GM23338 (cell line): ENCODE measurements at regions not wholly inside any gene's neighbourhood (a gene's known extent, or its start where the extent isn't known, plus 50 kb on each side); places are given as distances from the start of the nearest gene placed in this dataset.

ENCODE experiments used
- ATAC-seq: fragments of 200-7000 bp; cut with Tn5 transposase; 3 replicates; pipeline ENCODE4 v1.9.1; 2020
- DNase-seq: peaks from one replicate; pipeline ENCODE4 v3.0.0-alpha.2; 2015; ENCODE audit warnings: low spot score
- H2AFZ ChIP-seq: fragments of 200-600 bp; sonication (generic); 2 replicates; pipeline ENCODE4 v1.8.0; 2016; ENCODE audit warnings: antibody characterized with exemption, mild to moderate bottlenecking, moderate library complexity
- H3F3A ChIP-seq: fragments of 200-600 bp; sonication (generic); replicated peaks from 2 replicates; pipeline ENCODE4 v1.8.0; 2017; ENCODE audit warnings: antibody characterized with exemption, mixed run types, low read depth
- H3K27ac ChIP-seq: fragments of 200-600 bp; sonication (generic); 2 replicates; pipeline ENCODE4 v1.6.1; 2016; ENCODE audit warnings: low read depth
- H3K27me3 ChIP-seq: fragments of 200-600 bp; sonication (generic); 2 replicates; pipeline ENCODE4 v1.8.0; 2016; ENCODE audit warnings: mild to moderate bottlenecking, mixed run types, moderate library complexity; ENCODE audit not compliant: insufficient read depth
- H3K36me3 ChIP-seq: fragments of 200-600 bp; sonication (generic); 2 replicates; pipeline ENCODE4 v1.8.0; 2016; ENCODE audit warnings: mild to moderate bottlenecking; ENCODE audit not compliant: insufficient read depth
- H3K4me1 ChIP-seq: fragments of 200-600 bp; sonication (generic); 2 replicates; pipeline ENCODE4 v1.8.0; 2016; ENCODE audit warnings: mild to moderate bottlenecking, moderate library complexity; ENCODE audit not compliant: insufficient read depth
- H3K4me2 ChIP-seq: fragments of 200-600 bp; sonication (generic); 2 replicates; pipeline ENCODE4 v1.7.1; 2017; ENCODE audit warnings: mixed run types
- H3K4me3 ChIP-seq: fragments of 200-600 bp; sonication (generic); 2 replicates; pipeline ENCODE4 v1.6.1; 2016; ENCODE audit warnings: mixed run types
- H3K79me2 ChIP-seq: fragments of 200-600 bp; sonication (generic); replicated peaks from 2 replicates; pipeline ENCODE4 v1.8.0; 2017; ENCODE audit warnings: mild to moderate bottlenecking; ENCODE audit not compliant: insufficient read depth
- H3K9me2 ChIP-seq: fragments of 200-600 bp; sonication (generic); 2 replicates; pipeline ENCODE4 v1.8.0; 2017; ENCODE audit not compliant: insufficient read depth
- H4K20me1 ChIP-seq: fragments of 200-600 bp; sonication (generic); replicated peaks from 2 replicates; pipeline ENCODE4 v1.8.0; 2017; ENCODE audit warnings: mild to moderate bottlenecking; ENCODE audit not compliant: insufficient read depth
- H3K27ac Mint-ChIP-seq: 2 replicates; pipeline ENCODE4 v1.8.0; 2020; ENCODE audit warnings: inconsistent platforms, mild to moderate bottlenecking, moderate library complexity, mixed read lengths
- H3K27me3 Mint-ChIP-seq: 3 replicates; pipeline ENCODE4 v1.8.0; 2022; ENCODE audit warnings: low read depth, mild to moderate bottlenecking, moderate library complexity, mixed read lengths, inconsistent platforms; ENCODE audit not compliant: insufficient read depth, poor library complexity
- H3K36me3 Mint-ChIP-seq: 3 replicates; pipeline ENCODE4 v1.8.0; 2021; ENCODE audit warnings: low read depth, mild to moderate bottlenecking, inconsistent platforms, moderate library complexity, mixed read lengths
- H3K4me1 Mint-ChIP-seq: 3 replicates; pipeline ENCODE4 v1.8.0; 2020; ENCODE audit warnings: mild to moderate bottlenecking, inconsistent platforms, mixed read lengths
- H3K4me3 Mint-ChIP-seq: 3 replicates; pipeline ENCODE4 v1.8.0; 2021; ENCODE audit warnings: moderate library complexity, mild to moderate bottlenecking, inconsistent platforms, mixed read lengths
- H3K9me3 Mint-ChIP-seq: 3 replicates; pipeline ENCODE4 v1.8.0; 2020; ENCODE audit warnings: moderate library complexity, mild to moderate bottlenecking, inconsistent platforms, mixed read lengths
- CREB1 ChIP-seq: fragments of 250-450 bp; sonication (Bioruptor Pico); IDR thresholded peaks from 2 replicates; pipeline ENCODE4 v1.5.0; 2020; ENCODE audit warnings: low read depth, mild to moderate bottlenecking, moderate library complexity
- EZH2 ChIP-seq: fragments of 200-600 bp; sonication (generic); IDR thresholded peaks from one replicate; pipeline ENCODE4 v1.8.0; 2017; ENCODE audit warnings: antibody characterized with exemption, mild to moderate bottlenecking, low read depth; ENCODE audit not compliant: unreplicated experiment
- EZH2phosphoT487 ChIP-seq: fragments of 200-600 bp; sonication (generic); IDR thresholded peaks from one replicate; pipeline ENCODE4 v1.8.1; 2018; ENCODE audit warnings: antibody characterized with exemption; ENCODE audit not compliant: unreplicated experiment
- JUNB ChIP-seq: IDR thresholded peaks from one replicate; pipeline ENCODE4 v1.6.1; 2016; ENCODE audit warnings: antibody characterized with exemption; ENCODE audit not compliant: unreplicated experiment
- NANOG ChIP-seq: IDR thresholded peaks from 2 replicates; pipeline ENCODE4 v1.6.1; 2016; ENCODE audit warnings: antibody characterized with exemption, borderline replicate concordance
- POLR2AphosphoS5 ChIP-seq: IDR thresholded peaks from 2 replicates; pipeline ENCODE4 v1.6.1; 2016; ENCODE audit warnings: antibody characterized with exemption, low read depth
- STAT1 ChIP-seq: IDR thresholded peaks from one replicate; pipeline ENCODE4 v1.6.1; 2016; ENCODE audit warnings: antibody characterized with exemption; ENCODE audit not compliant: unreplicated experiment
- ZNF114 ChIP-seq: fragments of 250-450 bp; sonication (Bioruptor Pico); IDR thresholded peaks from 2 replicates; pipeline ENCODE4 v1.5.0; 2020; ENCODE audit warnings: mild to moderate bottlenecking, moderate library complexity
- ZNF331 ChIP-seq: fragments of 250-450 bp; sonication (Bioruptor Pico); IDR thresholded peaks from 2 replicates; pipeline ENCODE4 v1.5.0; 2020; ENCODE audit warnings: low read depth, mild to moderate bottlenecking, moderate library complexity
- TF ChIP-seq, protein P1 (sequence below): IDR thresholded peaks from one replicate; pipeline ENCODE4 v1.6.1; 2018; ENCODE audit warnings: antibody characterized with exemption; ENCODE audit not compliant: unreplicated experiment
- TF ChIP-seq, protein P2 (sequence below): IDR thresholded peaks from 2 replicates; pipeline ENCODE4 v1.6.1; 2016; ENCODE audit warnings: antibody characterized with exemption
- TF ChIP-seq, protein P3 (sequence below), 2 experiments: fragments of 200-600 bp in 1 of 2; sonication (generic) in 1 of 2; conservative IDR thresholded peaks; 2 replicates each; pipeline versions ENCODE4 v1.5.1 to v1.6.1; 2016 to 2017; ENCODE audit warnings: antibody characterized with exemption in 2 of 2, low read depth in 2 of 2, mild to moderate bottlenecking in 2 of 2, moderate library complexity in 1 of 2

DNA sequence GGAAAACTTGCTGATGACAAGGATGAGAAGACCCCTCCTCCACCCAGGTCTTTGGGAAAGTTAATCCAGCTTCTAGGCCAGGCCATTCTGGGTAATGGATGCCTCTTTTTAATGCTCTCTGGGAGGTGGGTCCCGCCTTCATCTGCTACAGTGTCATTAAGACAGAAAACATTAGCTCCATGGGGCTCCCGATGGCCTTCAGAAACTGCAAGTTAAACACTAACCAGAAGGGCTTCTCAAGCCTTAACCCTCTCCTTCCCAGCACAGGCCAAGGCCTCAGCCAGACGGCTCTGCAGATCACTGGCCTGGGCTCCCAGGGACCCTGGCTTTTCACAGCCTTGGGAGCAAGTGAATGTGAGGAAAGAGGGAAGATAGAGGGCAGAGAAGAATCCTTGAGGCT, 364.9 kb downstream of the MATN1 start:
- Histone ChIP-seq H2AFZ (no peak overlapping the region), H3K27ac (no peak overlapping the region), H3K27me3 (no peaks in the 10 kb centered on the region), H4K20me1 (no peaks in the 10 kb centered on the region), H3K4me1 (no peaks in the 10 kb centered on the region), H3K9me2 (no peaks in the 10 kb centered on the region), H3K79me2 (no peaks in the 10 kb centered on the region), H3F3A (no peaks in the 10 kb centered on the region), H3K36me3 (no peaks in the 10 kb centered on the region), H3K4me2 (no peak overlapping the region), H3K4me3 (no peak overlapping the region)
- no peak overlapping the region for H3K27ac Mint-ChIP-seq
- DNase-seq, result peak; percentile 14
- TF ChIP-seq EZH2, result no peak
- TF ChIP-seq EZH2phosphoT487, result no peak
- no peak for TF ChIP-seq JUNB
- H3K36me3 Mint-ChIP-seq, result no peaks in the 10 kb centered on the region
- peaks cover 7% of the 10 kb centered on the region for H3K27me3 Mint-ChIP-seq
- peaks cover 16% of the 10 kb centered on the region; the same call in 2 of the 3 replicates for H3K4me1 Mint-ChIP-seq
- H3K4me3 Mint-ChIP-seq, result no peak overlapping the region
- no peaks in the 10 kb centered on the region for H3K9me3 Mint-ChIP-seq
- peak; percentile 54 for ATAC-seq

DNA sequence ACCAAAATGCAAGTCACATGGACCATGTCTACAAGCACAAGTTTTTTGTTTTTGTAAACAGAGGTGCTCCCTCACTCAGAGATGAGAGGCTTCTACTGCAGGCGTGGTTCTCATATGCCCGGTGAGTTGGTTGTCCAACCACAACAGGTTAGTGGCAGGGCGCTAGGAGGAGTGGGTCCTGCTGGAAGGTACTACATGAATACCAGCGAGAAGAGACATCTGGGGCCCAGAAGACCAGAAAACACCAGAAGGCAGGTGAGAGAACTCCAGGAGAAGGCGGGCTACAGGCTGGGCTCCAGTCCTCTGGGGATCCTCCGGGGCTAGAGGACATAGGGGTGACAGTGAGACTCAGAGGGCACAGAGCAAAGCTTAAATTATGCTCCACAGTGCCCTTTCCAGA, 366.5 kb downstream of the MATN1 start:
- Mint-ChIP-seq H3K9me3 (no peaks in the 10 kb centered on the region), H3K4me3 (no peak overlapping the region), H3K27me3 (peaks cover 5% of the 10 kb centered on the region), H3K36me3 (no peaks in the 10 kb centered on the region), H3K27ac (no peak overlapping the region), H3K4me1 (peaks cover 4% of the 10 kb centered on the region; the same call in 2 of the 3 replicates)
- no peak for DNase-seq
- Histone ChIP-seq H4K20me1 (no peaks in the 10 kb centered on the region), H3K4me1 (no peaks in the 10 kb centered on the region), H3F3A (no peaks in the 10 kb centered on the region), H3K9me2 (no peaks in the 10 kb centered on the region), H3K4me3 (no peak overlapping the region), H2AFZ (no peak overlapping the region), H3K27ac (no peak overlapping the region), H3K79me2 (no peaks in the 10 kb centered on the region), H3K27me3 (no peaks in the 10 kb centered on the region), H3K4me2 (no peak overlapping the region), H3K36me3 (no peaks in the 10 kb centered on the region)
- TF ChIP-seq, protein P1, sequence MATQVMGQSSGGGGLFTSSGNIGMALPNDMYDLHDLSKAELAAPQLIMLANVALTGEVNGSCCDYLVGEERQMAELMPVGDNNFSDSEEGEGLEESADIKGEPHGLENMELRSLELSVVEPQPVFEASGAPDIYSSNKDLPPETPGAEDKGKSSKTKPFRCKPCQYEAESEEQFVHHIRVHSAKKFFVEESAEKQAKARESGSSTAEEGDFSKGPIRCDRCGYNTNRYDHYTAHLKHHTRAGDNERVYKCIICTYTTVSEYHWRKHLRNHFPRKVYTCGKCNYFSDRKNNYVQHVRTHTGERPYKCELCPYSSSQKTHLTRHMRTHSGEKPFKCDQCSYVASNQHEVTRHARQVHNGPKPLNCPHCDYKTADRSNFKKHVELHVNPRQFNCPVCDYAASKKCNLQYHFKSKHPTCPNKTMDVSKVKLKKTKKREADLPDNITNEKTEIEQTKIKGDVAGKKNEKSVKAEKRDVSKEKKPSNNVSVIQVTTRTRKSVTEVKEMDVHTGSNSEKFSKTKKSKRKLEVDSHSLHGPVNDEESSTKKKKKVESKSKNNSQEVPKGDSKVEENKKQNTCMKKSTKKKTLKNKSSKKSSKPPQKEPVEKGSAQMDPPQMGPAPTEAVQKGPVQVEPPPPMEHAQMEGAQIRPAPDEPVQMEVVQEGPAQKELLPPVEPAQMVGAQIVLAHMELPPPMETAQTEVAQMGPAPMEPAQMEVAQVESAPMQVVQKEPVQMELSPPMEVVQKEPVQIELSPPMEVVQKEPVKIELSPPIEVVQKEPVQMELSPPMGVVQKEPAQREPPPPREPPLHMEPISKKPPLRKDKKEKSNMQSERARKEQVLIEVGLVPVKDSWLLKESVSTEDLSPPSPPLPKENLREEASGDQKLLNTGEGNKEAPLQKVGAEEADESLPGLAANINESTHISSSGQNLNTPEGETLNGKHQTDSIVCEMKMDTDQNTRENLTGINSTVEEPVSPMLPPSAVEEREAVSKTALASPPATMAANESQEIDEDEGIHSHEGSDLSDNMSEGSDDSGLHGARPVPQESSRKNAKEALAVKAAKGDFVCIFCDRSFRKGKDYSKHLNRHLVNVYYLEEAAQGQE, result no peak
- TF ChIP-seq, protein P2, sequence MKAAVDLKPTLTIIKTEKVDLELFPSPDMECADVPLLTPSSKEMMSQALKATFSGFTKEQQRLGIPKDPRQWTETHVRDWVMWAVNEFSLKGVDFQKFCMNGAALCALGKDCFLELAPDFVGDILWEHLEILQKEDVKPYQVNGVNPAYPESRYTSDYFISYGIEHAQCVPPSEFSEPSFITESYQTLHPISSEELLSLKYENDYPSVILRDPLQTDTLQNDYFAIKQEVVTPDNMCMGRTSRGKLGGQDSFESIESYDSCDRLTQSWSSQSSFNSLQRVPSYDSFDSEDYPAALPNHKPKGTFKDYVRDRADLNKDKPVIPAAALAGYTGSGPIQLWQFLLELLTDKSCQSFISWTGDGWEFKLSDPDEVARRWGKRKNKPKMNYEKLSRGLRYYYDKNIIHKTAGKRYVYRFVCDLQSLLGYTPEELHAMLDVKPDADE, result no peak
- no peak for TF ChIP-seq CREB1
- no peak for ATAC-seq

DNA sequence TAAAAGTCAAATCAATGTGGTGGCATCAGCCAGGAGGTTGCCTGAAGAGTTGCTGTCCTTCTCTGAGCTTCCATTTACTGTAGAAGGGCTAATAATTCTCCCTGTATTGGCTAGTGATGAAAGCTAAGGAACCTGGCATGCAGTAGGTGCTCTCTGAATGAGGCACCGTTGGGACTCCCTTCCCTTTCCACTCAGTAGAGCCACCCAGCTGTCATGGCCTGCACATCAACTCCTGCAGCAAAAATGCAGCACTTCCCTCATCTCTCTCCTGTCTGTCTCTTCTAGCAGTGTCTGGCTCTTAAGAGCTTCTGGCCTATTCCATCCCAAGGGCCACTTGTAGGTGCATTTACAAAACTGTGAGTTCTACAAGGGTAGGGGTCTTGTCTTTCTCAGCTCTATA, 369.0 kb downstream of the MATN1 start:
- Mint-ChIP-seq H3K9me3 (no peaks in the 10 kb centered on the region), H3K36me3 (no peaks in the 10 kb centered on the region), H3K27me3 (peaks cover 3% of the 10 kb centered on the region), H3K4me1 (peaks cover 4% of the 10 kb centered on the region; the same call in 2 of the 3 replicates), H3K4me3 (no peak overlapping the region), H3K27ac (no peak overlapping the region)
- H4K20me1 ChIP-seq, result no peaks in the 10 kb centered on the region
- H3K79me2 ChIP-seq, result no peaks in the 10 kb centered on the region
- no peak overlapping the region for H3K4me2 ChIP-seq
- H3K27ac ChIP-seq, result no peak overlapping the region
- DNase-seq (no peak), ATAC-seq (no peak)
- H3K36me3 ChIP-seq, result no peaks in the 10 kb centered on the region
- TF ChIP-seq EZH2phosphoT487 (no peak), JUNB (no peak), CREB1 (no peak), STAT1 (no peak), NANOG (no peak), POLR2AphosphoS5 (no peak), ZNF331 (CRISPR knock-in tag) (no peak), ZNF114 (CRISPR knock-in tag) (no peak)
- TF ChIP-seq, protein P3, sequence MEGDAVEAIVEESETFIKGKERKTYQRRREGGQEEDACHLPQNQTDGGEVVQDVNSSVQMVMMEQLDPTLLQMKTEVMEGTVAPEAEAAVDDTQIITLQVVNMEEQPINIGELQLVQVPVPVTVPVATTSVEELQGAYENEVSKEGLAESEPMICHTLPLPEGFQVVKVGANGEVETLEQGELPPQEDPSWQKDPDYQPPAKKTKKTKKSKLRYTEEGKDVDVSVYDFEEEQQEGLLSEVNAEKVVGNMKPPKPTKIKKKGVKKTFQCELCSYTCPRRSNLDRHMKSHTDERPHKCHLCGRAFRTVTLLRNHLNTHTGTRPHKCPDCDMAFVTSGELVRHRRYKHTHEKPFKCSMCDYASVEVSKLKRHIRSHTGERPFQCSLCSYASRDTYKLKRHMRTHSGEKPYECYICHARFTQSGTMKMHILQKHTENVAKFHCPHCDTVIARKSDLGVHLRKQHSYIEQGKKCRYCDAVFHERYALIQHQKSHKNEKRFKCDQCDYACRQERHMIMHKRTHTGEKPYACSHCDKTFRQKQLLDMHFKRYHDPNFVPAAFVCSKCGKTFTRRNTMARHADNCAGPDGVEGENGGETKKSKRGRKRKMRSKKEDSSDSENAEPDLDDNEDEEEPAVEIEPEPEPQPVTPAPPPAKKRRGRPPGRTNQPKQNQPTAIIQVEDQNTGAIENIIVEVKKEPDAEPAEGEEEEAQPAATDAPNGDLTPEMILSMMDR (conservative IDR thresholded peaks at IDR 0.05; ENCODE audit: low read depth in 2 of 2), result no peak
- TF ChIP-seq, protein P2, result no peak
- no peaks in the 10 kb centered on the region for H3K4me1 ChIP-seq
- no peaks in the 10 kb centered on the region for H3K27me3 ChIP-seq
- no peak overlapping the region for H3K4me3 ChIP-seq
- no peaks in the 10 kb centered on the region for H3F3A ChIP-seq
- no peaks in the 10 kb centered on the region for H3K9me2 ChIP-seq
- no peak overlapping the region for H2AFZ ChIP-seq
